Upper lobe of right lung (tissue), 1 donor: ENCODE measurements at regions not wholly inside any gene's neighbourhood (a gene's known extent, or its start where the extent isn't known, plus 50 kb on each side); places are given as distances from the start of the nearest gene placed in this dataset.

Experiments
- ATAC-seq: fragments of 200-7000 bp; cut with Tn5 transposase; one replicate; pipeline ENCODE4 v1.9.1; 2020; ENCODE audit warnings: mild to moderate bottlenecking, moderate library complexity
- DNase-seq: peaks from one replicate; pipeline ENCODE4 v3.0.0-alpha.2; 2020
- H3K27ac ChIP-seq: fragments of 200-600 bp; one replicate; pipeline ENCODE4 v1.8.0; 2022
- H3K27me3 ChIP-seq: fragments of 200-600 bp; one replicate; pipeline ENCODE4 v1.8.0; 2022; ENCODE audit warnings: mild to moderate bottlenecking
- H3K36me3 ChIP-seq: fragments of 200-600 bp; one replicate; pipeline ENCODE4 v1.8.0; 2022
- H3K4me1 ChIP-seq: fragments of 200-600 bp; one replicate; pipeline ENCODE4 v1.8.0; 2022
- H3K4me3 ChIP-seq: fragments of 200-600 bp; one replicate; pipeline ENCODE4 v1.8.0; 2022; ENCODE audit warnings: mild to moderate bottlenecking
- H3K9me3 ChIP-seq: fragments of 200-600 bp; one replicate; pipeline ENCODE4 v1.8.0; 2022
- CTCF ChIP-seq: fragments of 200-600 bp; IDR thresholded peaks from one replicate; pipeline ENCODE4 v1.8.0; 2022; ENCODE audit warnings: antibody characterized with exemption
- intact Hi-C: fragments of 100-400 bp; cut with DNase I; formaldehyde crosslinking; loops from one replicate; pipeline ENCODE4 v1.11.0; 2022
- donor health status: DM: no; HTN: yes; CAD: no; lungs with severe emphysema.

- intact Hi-C loops: no loop called here
- H3K36me3 ChIP-seq: no peaks in the 10 kb centered on the region
- no peaks in the 10 kb centered on the region for H3K27me3 ChIP-seq
- no peak for TF ChIP-seq CTCF
- H3K27ac ChIP-seq: no peak overlapping the region
- no peaks in the 10 kb centered on the region for H3K9me3 ChIP-seq
- ATAC-seq: no peak
- H3K4me3 ChIP-seq: no peak overlapping the region
- no peak for DNase-seq
- no peaks in the 10 kb centered on the region for H3K4me1 ChIP-seq
Observed at GRCh38 chr13:109910194-109910593, 123.8 kb upstream of the IRS2 start.

GRCh38 chr13:109906976-109907375 lies 120.6 kb upstream of the IRS2 start:
- intact Hi-C loops: no loop called here
- H3K27me3 ChIP-seq: no peaks in the 10 kb centered on the region
- H3K9me3 ChIP-seq: no peaks in the 10 kb centered on the region
- DNase-seq (no peak), ATAC-seq (no peak)
- no peak overlapping the region for H3K4me3 ChIP-seq
- no peak overlapping the region for H3K27ac ChIP-seq
- TF ChIP-seq CTCF: no peak
- no peaks in the 10 kb centered on the region for H3K4me1 ChIP-seq
- no peaks in the 10 kb centered on the region for H3K36me3 ChIP-seq

GRCh38 chr13:109904218-109904617 lies 117.8 kb upstream of the IRS2 start:
- H3K36me3 ChIP-seq: no peaks in the 10 kb centered on the region
- no peak overlapping the region for H3K27ac ChIP-seq
- H3K4me3 ChIP-seq: no peak overlapping the region
- no peak for TF ChIP-seq CTCF
- DNase-seq: no peak
- no peaks in the 10 kb centered on the region for H3K27me3 ChIP-seq
- H3K9me3 ChIP-seq: no peaks in the 10 kb centered on the region
- H3K4me1 ChIP-seq: no peaks in the 10 kb centered on the region
- intact Hi-C loops: no loop called here
- no peak for ATAC-seq

- Histone ChIP-seq H3K4me1 (no peaks in the 10 kb centered on the region), H3K9me3 (no peaks in the 10 kb centered on the region), H3K27me3 (no peaks in the 10 kb centered on the region), H3K27ac (no peak overlapping the region), H3K4me3 (no peak overlapping the region), H3K36me3 (no peaks in the 10 kb centered on the region)
- DNase-seq (no peak), ATAC-seq (peak; percentile 22)
- intact Hi-C loops: no loop called here
- TF ChIP-seq CTCF: no peak
Observed at GRCh38 chr13:109900741-109901140, 114.4 kb upstream of the IRS2 start.

- intact Hi-C loops: no loop called here
- H3K36me3 ChIP-seq: no peaks in the 10 kb centered on the region
- no peaks in the 10 kb centered on the region for H3K4me1 ChIP-seq
- ATAC-seq (peak; percentile 36), DNase-seq (no peak)
- no peak overlapping the region for H3K4me3 ChIP-seq
- no peak overlapping the region for H3K27ac ChIP-seq
- H3K27me3 ChIP-seq: no peaks in the 10 kb centered on the region
- no peaks in the 10 kb centered on the region for H3K9me3 ChIP-seq
- no peak for TF ChIP-seq CTCF
Observed at GRCh38 chr13:109900320-109900719, 113.9 kb upstream of the IRS2 start.

GRCh38 chr13:109899748-109900147 lies 113.4 kb upstream of the IRS2 start:
- DNase-seq (no peak), ATAC-seq (no peak)
- no peak for TF ChIP-seq CTCF
- H3K27me3 ChIP-seq: no peaks in the 10 kb centered on the region
- intact Hi-C loops: no loop called here
- no peaks in the 10 kb centered on the region for H3K4me1 ChIP-seq
- no peaks in the 10 kb centered on the region for H3K36me3 ChIP-seq
- no peak overlapping the region for H3K27ac ChIP-seq
- no peaks in the 10 kb centered on the region for H3K9me3 ChIP-seq
- no peak overlapping the region for H3K4me3 ChIP-seq
